WTC11 (cell line): ENCODE measurements at regions not wholly inside any gene's neighbourhood (a gene's known extent, or its start where the extent isn't known, plus 50 kb on each side); places are given as distances from the start of the nearest gene placed in this dataset.

Source experiments
- ATAC-seq: fragments of 200-7000 bp; cut with Tn5 transposase; 2 replicates; pipeline ENCODE4 v1.10.0; 2021; ENCODE audit warnings: mild to moderate bottlenecking, moderate library complexity
- CTCF ChIA-PET: fragments of 300-600 bp; sonication (Branson Sonifier 250); formaldehyde crosslinking; loops from one replicate; lab custom pipeline; 2021; ENCODE audit warnings: antibody characterized with exemption; lab: Charles Lee
- POLR2A ChIA-PET: fragments of 350-600 bp; sonication (Branson Sonifier 250); formaldehyde crosslinking; loops from one replicate; lab custom pipeline; 2021; ENCODE audit warnings: antibody characterized with exemption; lab: Charles Lee
- DNase-seq: peaks from one replicate; pipeline ENCODE4 v3.0.0; 2021; ENCODE audit warnings: low spot score
- H3K27ac Mint-ChIP-seq: 2 replicates; pipeline ENCODE4 v1.8.0; 2021; ENCODE audit warnings: mixed read lengths
- H3K27me3 Mint-ChIP-seq: 2 replicates; pipeline ENCODE4 v1.8.0; 2021; ENCODE audit warnings: low read depth, mild to moderate bottlenecking, moderate library complexity, mixed read lengths
- H3K36me3 Mint-ChIP-seq: 2 replicates; pipeline ENCODE4 v1.8.0; 2021; ENCODE audit warnings: mixed read lengths
- H3K4me1 Mint-ChIP-seq: 2 replicates; pipeline ENCODE4 v1.8.0; 2022; ENCODE audit warnings: mixed read lengths
- H3K4me3 Mint-ChIP-seq: 2 replicates; pipeline ENCODE4 v1.8.0; 2021; ENCODE audit warnings: mild to moderate bottlenecking, moderate library complexity, mixed read lengths
- H3K9me3 Mint-ChIP-seq: 2 replicates; pipeline ENCODE4 v1.8.0; 2021; ENCODE audit warnings: mixed read lengths
- ATF2 ChIP-seq: sonication (generic); formaldehyde crosslinking; IDR thresholded peaks from 2 replicates; pipeline ENCODE4 v1.8.1; 2022; ENCODE audit warnings: low read depth, missing genetic modification reagents, borderline replicate concordance
- CBFB ChIP-seq: sonication (generic); formaldehyde crosslinking; IDR thresholded peaks from 2 replicates; pipeline ENCODE4 v1.8.1; 2022; ENCODE audit warnings: mild to moderate bottlenecking, low read depth, missing genetic modification reagents
- ELF4 ChIP-seq: sonication (generic); formaldehyde crosslinking; IDR thresholded peaks from 2 replicates; pipeline ENCODE4 v1.8.1; 2022; ENCODE audit warnings: low read depth, mild to moderate bottlenecking, moderate library complexity, missing genetic modification reagents
- MYBL2 ChIP-seq: sonication (generic); formaldehyde crosslinking; IDR thresholded peaks from 2 replicates; pipeline ENCODE4 v1.8.1; 2023; ENCODE audit warnings: mild to moderate bottlenecking, moderate library complexity, missing genetic modification reagents
- OVOL2 ChIP-seq: fragments of 250-450 bp; sonication (Bioruptor Pico); IDR thresholded peaks from 2 replicates; pipeline ENCODE4 v1.9.0; 2021; ENCODE audit warnings: mild to moderate bottlenecking, borderline replicate concordance
- PRRX2 ChIP-seq: fragments of 250-450 bp; sonication (Bioruptor Pico); IDR thresholded peaks from 2 replicates; pipeline ENCODE4 v1.8.0; 2021; ENCODE audit warnings: mild to moderate bottlenecking
- SMAD3 ChIP-seq: sonication (generic); formaldehyde crosslinking; IDR thresholded peaks from 2 replicates; pipeline ENCODE4 v1.8.0; 2022; ENCODE audit warnings: missing genetic modification reagents, mild to moderate bottlenecking, borderline replicate concordance
- USF2 ChIP-seq: sonication (generic); formaldehyde crosslinking; IDR thresholded peaks from 2 replicates; pipeline ENCODE4 v1.8.1; 2023; ENCODE audit warnings: mild to moderate bottlenecking, missing genetic modification reagents, moderate library complexity
- ZNF263 ChIP-seq: sonication (generic); formaldehyde crosslinking; IDR thresholded peaks from 2 replicates; pipeline ENCODE4 v1.8.1; 2022; ENCODE audit warnings: low read depth, mild to moderate bottlenecking, moderate library complexity, missing genetic modification reagents
- TF ChIP-seq, protein P1 (sequence below): sonication (generic); formaldehyde crosslinking; IDR thresholded peaks from 2 replicates; pipeline ENCODE4 v1.8.1; 2023; ENCODE audit warnings: mild to moderate bottlenecking, missing genetic modification reagents
- TF ChIP-seq, protein P2 (sequence below): sonication (generic); formaldehyde crosslinking; IDR thresholded peaks from 2 replicates; pipeline ENCODE4 v1.8.1; 2023; ENCODE audit warnings: mild to moderate bottlenecking, moderate library complexity, missing genetic modification reagents
- TF ChIP-seq, protein P3 (sequence below): sonication (generic); formaldehyde crosslinking; IDR thresholded peaks from 2 replicates; pipeline ENCODE4 v1.8.0; 2023; ENCODE audit warnings: missing genetic modification reagents
- TF ChIP-seq, protein P4 (sequence below): sonication (generic); formaldehyde crosslinking; IDR thresholded peaks from 2 replicates; pipeline ENCODE4 v1.8.0; 2022; ENCODE audit warnings: missing genetic modification reagents

DNA sequence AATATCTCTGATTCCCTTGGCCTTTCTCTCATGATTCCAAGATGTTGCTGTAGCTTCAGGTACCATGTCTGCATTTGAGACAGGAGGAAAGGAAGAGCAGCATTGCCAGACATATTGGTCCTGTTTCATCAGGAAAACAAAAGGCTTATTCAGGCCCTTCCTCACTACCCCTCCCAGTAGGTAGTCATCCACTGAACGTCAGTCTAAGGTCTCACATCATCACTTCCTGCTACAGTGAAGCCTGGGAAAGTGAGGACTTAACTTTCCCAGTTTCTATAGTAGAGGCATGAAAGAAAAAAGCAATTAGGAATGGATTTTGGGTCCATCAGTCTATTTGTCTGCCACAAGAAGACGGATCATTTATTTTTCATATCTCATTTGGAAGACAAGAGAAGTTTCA lies 85.7 kb upstream of the SOX4 start:
- CTCF ChIA-PET = no interaction called here
- DNase-seq = no peak
- POLR2A ChIA-PET = no interaction called here

GRCh38 chr6:21508753-21509152 lies 84.8 kb upstream of the SOX4 start:
- DNase-seq (no peak), ATAC-seq (no peak)
- H3K36me3 Mint-ChIP-seq = no peaks in the 10 kb centered on the region
- no peaks in the 10 kb centered on the region for H3K27me3 Mint-ChIP-seq
- H3K4me3 Mint-ChIP-seq = no peak overlapping the region
- POLR2A ChIA-PET = no interaction called here
- peaks cover 5% of the 10 kb centered on the region; the same call in 1 of the 2 replicates for H3K4me1 Mint-ChIP-seq
- H3K27ac Mint-ChIP-seq = no peak overlapping the region
- TF ChIP-seq CBFB (CRISPR knock-in tag) = no peak
- TF ChIP-seq, protein P1, sequence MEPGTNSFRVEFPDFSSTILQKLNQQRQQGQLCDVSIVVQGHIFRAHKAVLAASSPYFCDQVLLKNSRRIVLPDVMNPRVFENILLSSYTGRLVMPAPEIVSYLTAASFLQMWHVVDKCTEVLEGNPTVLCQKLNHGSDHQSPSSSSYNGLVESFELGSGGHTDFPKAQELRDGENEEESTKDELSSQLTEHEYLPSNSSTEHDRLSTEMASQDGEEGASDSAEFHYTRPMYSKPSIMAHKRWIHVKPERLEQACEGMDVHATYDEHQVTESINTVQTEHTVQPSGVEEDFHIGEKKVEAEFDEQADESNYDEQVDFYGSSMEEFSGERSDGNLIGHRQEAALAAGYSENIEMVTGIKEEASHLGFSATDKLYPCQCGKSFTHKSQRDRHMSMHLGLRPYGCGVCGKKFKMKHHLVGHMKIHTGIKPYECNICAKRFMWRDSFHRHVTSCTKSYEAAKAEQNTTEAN (CRISPR knock-in tag) = no peak
- TF ChIP-seq, protein P2, sequence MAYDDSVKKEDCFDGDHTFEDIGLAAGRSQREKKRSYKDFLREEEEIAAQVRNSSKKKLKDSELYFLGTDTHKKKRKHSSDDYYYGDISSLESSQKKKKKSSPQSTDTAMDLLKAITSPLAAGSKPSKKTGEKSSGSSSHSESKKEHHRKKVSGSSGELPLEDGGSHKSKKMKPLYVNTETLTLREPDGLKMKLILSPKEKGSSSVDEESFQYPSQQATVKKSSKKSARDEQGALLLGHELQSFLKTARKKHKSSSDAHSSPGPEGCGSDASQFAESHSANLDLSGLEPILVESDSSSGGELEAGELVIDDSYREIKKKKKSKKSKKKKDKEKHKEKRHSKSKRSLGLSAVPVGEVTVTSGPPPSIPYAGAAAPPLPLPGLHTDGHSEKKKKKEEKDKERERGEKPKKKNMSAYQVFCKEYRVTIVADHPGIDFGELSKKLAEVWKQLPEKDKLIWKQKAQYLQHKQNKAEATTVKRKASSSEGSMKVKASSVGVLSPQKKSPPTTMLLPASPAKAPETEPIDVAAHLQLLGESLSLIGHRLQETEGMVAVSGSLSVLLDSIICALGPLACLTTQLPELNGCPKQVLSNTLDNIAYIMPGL (CRISPR knock-in tag) = no peak
- CTCF ChIA-PET = no interaction called here
- H3K9me3 Mint-ChIP-seq = no peaks in the 10 kb centered on the region

More for the DNA sequence above, 85.7 kb upstream of the SOX4 start:
- Mint-ChIP-seq H3K27me3 (no peaks in the 10 kb centered on the region), H3K9me3 (peaks cover 4% of the 10 kb centered on the region; the same call in 1 of the 2 replicates), H3K4me1 (peaks cover 5% of the 10 kb centered on the region; the same call in 1 of the 2 replicates), H3K27ac (no peak overlapping the region)
- TF ChIP-seq SMAD3 = no peak
- TF ChIP-seq, protein P3, sequence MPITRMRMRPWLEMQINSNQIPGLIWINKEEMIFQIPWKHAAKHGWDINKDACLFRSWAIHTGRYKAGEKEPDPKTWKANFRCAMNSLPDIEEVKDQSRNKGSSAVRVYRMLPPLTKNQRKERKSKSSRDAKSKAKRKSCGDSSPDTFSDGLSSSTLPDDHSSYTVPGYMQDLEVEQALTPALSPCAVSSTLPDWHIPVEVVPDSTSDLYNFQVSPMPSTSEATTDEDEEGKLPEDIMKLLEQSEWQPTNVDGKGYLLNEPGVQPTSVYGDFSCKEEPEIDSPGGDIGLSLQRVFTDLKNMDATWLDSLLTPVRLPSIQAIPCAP (CRISPR knock-in tag) = no peak
- TF ChIP-seq ELF4 (CRISPR knock-in tag) = no peak
- no peak for TF ChIP-seq MYBL2 (CRISPR knock-in tag)
- no peak for TF ChIP-seq ATF2 (CRISPR knock-in tag)
- TF ChIP-seq PRRX2 (CRISPR knock-in tag) = no peak
- TF ChIP-seq, protein P1 (CRISPR knock-in tag) = no peak
- TF ChIP-seq, all 79 proteins: peak for 0
- no peak overlapping the region for H3K4me3 Mint-ChIP-seq
- no peaks in the 10 kb centered on the region for H3K36me3 Mint-ChIP-seq
- no peak for ATAC-seq

DNA sequence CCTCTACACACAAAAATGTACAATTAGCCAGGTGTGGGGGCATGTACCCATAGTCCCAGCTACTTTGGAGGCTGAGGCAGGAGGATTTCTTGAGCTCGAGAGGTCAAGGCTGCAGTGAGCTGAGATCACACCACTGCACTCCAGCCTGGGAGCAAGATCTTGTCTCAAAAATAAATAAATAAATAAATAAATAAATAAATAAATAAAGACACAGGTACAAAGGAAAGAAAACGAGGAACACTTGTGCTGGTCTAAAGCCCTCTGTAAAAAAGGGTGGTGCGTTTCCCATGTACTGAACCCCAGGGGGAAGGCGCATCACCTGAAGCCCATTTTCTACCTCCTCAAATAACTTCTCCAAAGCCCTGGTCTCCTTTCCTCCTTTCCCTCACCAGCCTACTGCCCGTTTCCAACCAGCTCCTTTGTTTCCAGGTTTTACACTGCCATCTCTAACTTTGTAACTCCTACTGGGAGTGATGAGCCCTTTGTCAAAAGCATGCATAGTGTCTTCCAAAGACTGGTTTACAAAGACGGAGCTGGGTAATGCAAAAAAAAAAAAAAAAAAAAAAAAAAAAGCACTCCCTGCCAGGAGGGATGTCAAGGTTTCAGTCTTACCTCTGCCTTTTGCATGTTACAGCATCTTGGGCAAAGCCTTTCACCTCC lies 81.5 kb upstream of the SOX4 start:
- ATAC-seq (peak; percentile 39; the same call in 1 of the 2 replicates), DNase-seq (no peak)
- no peaks in the 10 kb centered on the region for H3K36me3 Mint-ChIP-seq
- no peak overlapping the region for H3K27ac Mint-ChIP-seq
- no peak for TF ChIP-seq USF2
- no peak for TF ChIP-seq CBFB (CRISPR knock-in tag)
- TF ChIP-seq, protein P4, sequence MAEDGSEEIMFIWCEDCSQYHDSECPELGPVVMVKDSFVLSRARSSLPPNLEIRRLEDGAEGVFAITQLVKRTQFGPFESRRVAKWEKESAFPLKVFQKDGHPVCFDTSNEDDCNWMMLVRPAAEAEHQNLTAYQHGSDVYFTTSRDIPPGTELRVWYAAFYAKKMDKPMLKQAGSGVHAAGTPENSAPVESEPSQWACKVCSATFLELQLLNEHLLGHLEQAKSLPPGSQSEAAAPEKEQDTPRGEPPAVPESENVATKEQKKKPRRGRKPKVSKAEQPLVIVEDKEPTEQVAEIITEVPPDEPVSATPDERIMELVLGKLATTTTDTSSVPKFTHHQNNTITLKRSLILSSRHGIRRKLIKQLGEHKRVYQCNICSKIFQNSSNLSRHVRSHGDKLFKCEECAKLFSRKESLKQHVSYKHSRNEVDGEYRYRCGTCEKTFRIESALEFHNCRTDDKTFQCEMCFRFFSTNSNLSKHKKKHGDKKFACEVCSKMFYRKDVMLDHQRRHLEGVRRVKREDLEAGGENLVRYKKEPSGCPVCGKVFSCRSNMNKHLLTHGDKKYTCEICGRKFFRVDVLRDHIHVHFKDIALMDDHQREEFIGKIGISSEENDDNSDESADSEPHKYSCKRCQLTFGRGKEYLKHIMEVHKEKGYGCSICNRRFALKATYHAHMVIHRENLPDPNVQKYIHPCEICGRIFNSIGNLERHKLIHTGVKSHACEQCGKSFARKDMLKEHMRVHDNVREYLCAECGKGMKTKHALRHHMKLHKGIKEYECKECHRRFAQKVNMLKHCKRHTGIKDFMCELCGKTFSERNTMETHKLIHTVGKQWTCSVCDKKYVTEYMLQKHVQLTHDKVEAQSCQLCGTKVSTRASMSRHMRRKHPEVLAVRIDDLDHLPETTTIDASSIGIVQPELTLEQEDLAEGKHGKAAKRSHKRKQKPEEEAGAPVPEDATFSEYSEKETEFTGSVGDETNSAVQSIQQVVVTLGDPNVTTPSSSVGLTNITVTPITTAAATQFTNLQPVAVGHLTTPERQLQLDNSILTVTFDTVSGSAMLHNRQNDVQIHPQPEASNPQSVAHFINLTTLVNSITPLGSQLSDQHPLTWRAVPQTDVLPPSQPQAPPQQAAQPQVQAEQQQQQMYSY (CRISPR knock-in tag) = peak; percentile 52; the same call in 1 of the 2 replicates
- TF ChIP-seq OVOL2 (CRISPR knock-in tag) = no peak
- TF ChIP-seq, protein P3 (CRISPR knock-in tag) = no peak
- no peak for TF ChIP-seq ZNF263 (CRISPR knock-in tag)
- CTCF ChIA-PET = interaction anchor here (0.6 to 0.8 kb wide), 2 partner anchors 77 to 114 kb away, joined by 3 read pairs; no protein-coding TSS in a partner anchor
- H3K4me1 Mint-ChIP-seq = peaks cover 5% of the 10 kb centered on the region; the same call in 1 of the 2 replicates
- no peak overlapping the region for H3K4me3 Mint-ChIP-seq
- POLR2A ChIA-PET = no interaction called here
- no peaks in the 10 kb centered on the region for H3K9me3 Mint-ChIP-seq
- no peaks in the 10 kb centered on the region for H3K27me3 Mint-ChIP-seq
